ENCODE measurements at regions not wholly inside any gene's neighbourhood (a gene's known extent, or its start where the extent isn't known, plus 50 kb on each side); places are given as distances from the start of the nearest gene placed in this dataset.
A peak's percentile ranks its signal among the peaks of the same experiment; 100 is the strongest.

DNA sequence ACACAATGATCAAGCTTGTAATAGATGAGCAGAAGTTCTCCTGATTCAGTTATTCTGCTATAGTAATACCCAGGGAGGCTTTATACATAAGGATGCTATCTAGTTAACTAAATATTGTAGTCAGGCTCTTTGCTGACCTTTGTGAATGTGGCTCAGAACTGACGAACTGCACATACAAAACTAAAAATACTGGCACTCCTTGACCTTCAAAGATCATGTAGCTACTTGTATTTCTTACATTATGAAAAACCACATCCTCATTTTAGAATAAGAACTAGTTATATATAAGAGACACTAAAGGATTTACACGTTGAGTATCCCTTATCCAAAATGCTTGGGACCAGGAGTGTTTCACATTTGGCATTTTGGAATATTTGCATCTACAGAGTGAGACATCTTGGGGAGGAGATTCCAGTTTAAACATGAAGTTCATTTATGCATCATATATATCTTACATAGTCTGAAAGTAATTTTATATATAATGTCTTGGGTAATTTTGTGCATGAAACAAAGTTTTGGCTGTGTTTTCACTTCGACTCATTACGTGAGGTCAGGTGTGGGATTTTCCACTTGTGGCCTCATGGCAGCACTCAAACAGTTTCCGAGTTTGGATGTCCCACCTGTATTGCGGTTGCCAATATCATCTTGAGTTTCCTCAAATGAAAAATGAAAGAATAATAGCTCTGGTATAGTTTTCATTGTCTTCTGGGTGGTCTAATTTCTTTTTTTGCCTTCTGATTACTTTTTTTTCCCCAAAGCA lies 58.4 kb upstream of the FBXL7 start (continued):
- TF ChIP-seq IRF4 (IDR thresholded peaks at IDR 0.05; ENCODE audit: low read depth, low read length) (peak; percentile 27; the same call in 1 of the 2 replicates), GABPA (IDR thresholded peaks at IDR 0.05; ENCODE audit: low read depth) (peak; percentile 43; the same call in 1 of the 2 replicates), MXI1 (IDR thresholded peaks at IDR 0.05; ENCODE audit: low read depth, low read length) (no peak), KLF5 (IDR thresholded peaks at IDR 0.05; ENCODE audit: partially characterized antibody) (no peak), EP300 (IDR thresholded peaks at IDR 0.05; ENCODE audit: borderline replicate concordance in 1 of 2, control insufficient read depth in 1 of 2, low read depth in 2 of 2, low read length in 2 of 2) (no peak), TCF3 (IDR thresholded peaks at IDR 0.05; ENCODE audit: borderline replicate concordance, insufficient read depth, low read depth, low read length) (no peak), NFXL1 (IDR thresholded peaks at IDR 0.05; ENCODE audit: borderline replicate concordance) (no peak), SIX5 (IDR thresholded peaks at IDR 0.05; ENCODE audit: low read depth, low read length, severe bottlenecking) (no peak), YBX1 (IDR thresholded peaks at IDR 0.05) (no peak), MTA2 (IDR thresholded peaks at IDR 0.05; ENCODE audit: low read depth) (no peak), CBFB (IDR thresholded peaks at IDR 0.05; ENCODE audit: low read depth) (peak; percentile 61; the same call in 1 of the 2 replicates), ZNF217 (IDR thresholded peaks at IDR 0.05) (no peak), ZNF274 (IDR thresholded peaks at IDR 0.05; ENCODE audit: insufficient read depth, insufficient read length) (no peak), TBL1XR1 (IDR thresholded peaks at IDR 0.05; ENCODE audit: low read depth, low read length) (no peak), EGR1 (IDR thresholded peaks at IDR 0.05; ENCODE audit: borderline replicate concordance in 1 of 2, low read depth in 2 of 2, low read length in 2 of 2) (no peak), ESRRA (IDR thresholded peaks at IDR 0.05; ENCODE audit: low read length) (no peak), PAX5 (IDR thresholded peaks at IDR 0.05; ENCODE audit: borderline replicate concordance, low read depth, low read length) (no peak), RFX5 (IDR thresholded peaks at IDR 0.05; ENCODE audit: low read depth, low read length) (no peak)
- TF ChIP-seq, protein P1, sequence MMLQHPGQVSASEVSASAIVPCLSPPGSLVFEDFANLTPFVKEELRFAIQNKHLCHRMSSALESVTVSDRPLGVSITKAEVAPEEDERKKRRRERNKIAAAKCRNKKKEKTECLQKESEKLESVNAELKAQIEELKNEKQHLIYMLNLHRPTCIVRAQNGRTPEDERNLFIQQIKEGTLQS (IDR thresholded peaks at IDR 0.05; ENCODE audit: borderline replicate concordance, extremely low read depth, low read depth, low read length): no peak
- TF ChIP-seq, protein P2, sequence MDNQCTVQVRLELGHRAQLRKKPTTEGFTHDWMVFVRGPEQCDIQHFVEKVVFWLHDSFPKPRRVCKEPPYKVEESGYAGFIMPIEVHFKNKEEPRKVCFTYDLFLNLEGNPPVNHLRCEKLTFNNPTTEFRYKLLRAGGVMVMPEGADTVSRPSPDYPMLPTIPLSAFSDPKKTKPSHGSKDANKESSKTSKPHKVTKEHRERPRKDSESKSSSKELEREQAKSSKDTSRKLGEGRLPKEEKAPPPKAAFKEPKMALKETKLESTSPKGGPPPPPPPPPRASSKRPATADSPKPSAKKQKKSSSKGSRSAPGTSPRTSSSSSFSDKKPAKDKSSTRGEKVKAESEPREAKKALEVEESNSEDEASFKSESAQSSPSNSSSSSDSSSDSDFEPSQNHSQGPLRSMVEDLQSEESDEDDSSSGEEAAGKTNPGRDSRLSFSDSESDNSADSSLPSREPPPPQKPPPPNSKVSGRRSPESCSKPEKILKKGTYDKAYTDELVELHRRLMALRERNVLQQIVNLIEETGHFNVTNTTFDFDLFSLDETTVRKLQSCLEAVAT (IDR thresholded peaks at IDR 0.05): no peak
- TF ChIP-seq, protein P3, sequence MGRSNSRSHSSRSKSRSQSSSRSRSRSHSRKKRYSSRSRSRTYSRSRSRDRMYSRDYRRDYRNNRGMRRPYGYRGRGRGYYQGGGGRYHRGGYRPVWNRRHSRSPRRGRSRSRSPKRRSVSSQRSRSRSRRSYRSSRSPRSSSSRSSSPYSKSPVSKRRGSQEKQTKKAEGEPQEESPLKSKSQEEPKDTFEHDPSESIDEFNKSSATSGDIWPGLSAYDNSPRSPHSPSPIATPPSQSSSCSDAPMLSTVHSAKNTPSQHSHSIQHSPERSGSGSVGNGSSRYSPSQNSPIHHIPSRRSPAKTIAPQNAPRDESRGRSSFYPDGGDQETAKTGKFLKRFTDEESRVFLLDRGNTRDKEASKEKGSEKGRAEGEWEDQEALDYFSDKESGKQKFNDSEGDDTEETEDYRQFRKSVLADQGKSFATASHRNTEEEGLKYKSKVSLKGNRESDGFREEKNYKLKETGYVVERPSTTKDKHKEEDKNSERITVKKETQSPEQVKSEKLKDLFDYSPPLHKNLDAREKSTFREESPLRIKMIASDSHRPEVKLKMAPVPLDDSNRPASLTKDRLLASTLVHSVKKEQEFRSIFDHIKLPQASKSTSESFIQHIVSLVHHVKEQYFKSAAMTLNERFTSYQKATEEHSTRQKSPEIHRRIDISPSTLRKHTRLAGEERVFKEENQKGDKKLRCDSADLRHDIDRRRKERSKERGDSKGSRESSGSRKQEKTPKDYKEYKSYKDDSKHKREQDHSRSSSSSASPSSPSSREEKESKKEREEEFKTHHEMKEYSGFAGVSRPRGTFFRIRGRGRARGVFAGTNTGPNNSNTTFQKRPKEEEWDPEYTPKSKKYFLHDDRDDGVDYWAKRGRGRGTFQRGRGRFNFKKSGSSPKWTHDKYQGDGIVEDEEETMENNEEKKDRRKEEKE (IDR thresholded peaks at IDR 0.05): no peak
- TF ChIP-seq, protein P4, sequence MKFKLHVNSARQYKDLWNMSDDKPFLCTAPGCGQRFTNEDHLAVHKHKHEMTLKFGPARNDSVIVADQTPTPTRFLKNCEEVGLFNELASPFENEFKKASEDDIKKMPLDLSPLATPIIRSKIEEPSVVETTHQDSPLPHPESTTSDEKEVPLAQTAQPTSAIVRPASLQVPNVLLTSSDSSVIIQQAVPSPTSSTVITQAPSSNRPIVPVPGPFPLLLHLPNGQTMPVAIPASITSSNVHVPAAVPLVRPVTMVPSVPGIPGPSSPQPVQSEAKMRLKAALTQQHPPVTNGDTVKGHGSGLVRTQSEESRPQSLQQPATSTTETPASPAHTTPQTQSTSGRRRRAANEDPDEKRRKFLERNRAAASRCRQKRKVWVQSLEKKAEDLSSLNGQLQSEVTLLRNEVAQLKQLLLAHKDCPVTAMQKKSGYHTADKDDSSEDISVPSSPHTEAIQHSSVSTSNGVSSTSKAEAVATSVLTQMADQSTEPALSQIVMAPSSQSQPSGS (IDR thresholded peaks at IDR 0.05; ENCODE audit: low read length): peak; percentile 65
- TF ChIP-seq, protein P5, sequence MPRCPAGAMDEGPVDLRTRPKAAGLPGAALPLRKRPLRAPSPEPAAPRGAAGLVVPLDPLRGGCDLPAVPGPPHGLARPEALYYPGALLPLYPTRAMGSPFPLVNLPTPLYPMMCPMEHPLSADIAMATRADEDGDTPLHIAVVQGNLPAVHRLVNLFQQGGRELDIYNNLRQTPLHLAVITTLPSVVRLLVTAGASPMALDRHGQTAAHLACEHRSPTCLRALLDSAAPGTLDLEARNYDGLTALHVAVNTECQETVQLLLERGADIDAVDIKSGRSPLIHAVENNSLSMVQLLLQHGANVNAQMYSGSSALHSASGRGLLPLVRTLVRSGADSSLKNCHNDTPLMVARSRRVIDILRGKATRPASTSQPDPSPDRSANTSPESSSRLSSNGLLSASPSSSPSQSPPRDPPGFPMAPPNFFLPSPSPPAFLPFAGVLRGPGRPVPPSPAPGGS (IDR thresholded peaks at IDR 0.05; ENCODE audit: borderline replicate concordance, insufficient read depth, low read depth, low read length, poor library complexity, severe bottlenecking): peak; percentile 62
